Effector memory CD4-positive, alpha-beta T cell (primary cell): ENCODE measurements at regions not wholly inside any gene's neighbourhood (a gene's known extent, or its start where the extent isn't known, plus 50 kb on each side); places are given as distances from the start of the nearest gene placed in this dataset.
"Not testable (repeated sequence)": the region's sequence is repeated elsewhere in the genome, so short reads cannot be mapped to it uniquely, and the experiment has no call there.

ENCODE experiments used
- DNase-seq, 3 donors: peaks; one replicate each; pipeline ENCODE4 v3.0.0-alpha.2; 2020
- H3K27ac ChIP-seq: 2 replicates; pipeline ENCODE4 v1.7.0; 2013; ENCODE audit warnings: mild to moderate bottlenecking, low read length, moderate library complexity; ENCODE audit not compliant: insufficient read depth, poor library complexity, severe bottlenecking
- H3K27me3 ChIP-seq: replicated peaks from 2 replicates; pipeline ENCODE4 v1.7.0; 2013; ENCODE audit warnings: mild to moderate bottlenecking, low read length; ENCODE audit not compliant: insufficient read depth, control insufficient read depth, poor library complexity, severe bottlenecking
- H3K36me3 ChIP-seq: 2 replicates; pipeline ENCODE4 v1.7.0; 2013; ENCODE audit warnings: mild to moderate bottlenecking, low read length, moderate library complexity; ENCODE audit not compliant: control insufficient read depth, insufficient read depth
- H3K4me1 ChIP-seq: 2 replicates; pipeline ENCODE4 v1.7.0; 2013; ENCODE audit warnings: low read length, mild to moderate bottlenecking; ENCODE audit not compliant: control insufficient read depth, insufficient read depth, poor library complexity, severe bottlenecking
- H3K4me3 ChIP-seq: 2 replicates; pipeline ENCODE4 v1.7.0; 2013; ENCODE audit warnings: low read length, low read depth, mild to moderate bottlenecking; ENCODE audit not compliant: insufficient read depth, poor library complexity, severe bottlenecking
- H3K9me3 ChIP-seq: 2 replicates; pipeline ENCODE4 v1.7.0; 2013; ENCODE audit warnings: mild to moderate bottlenecking, low read length, moderate library complexity; ENCODE audit not compliant: control insufficient read depth

- Histone ChIP-seq H3K27me3 (no peaks in the 10 kb centered on the region), H3K27ac (no peak overlapping the region), H3K36me3 (no peaks in the 10 kb centered on the region), H3K9me3 (no peaks in the 10 kb centered on the region), H3K4me3 (no peak overlapping the region), H3K4me1 (no peaks in the 10 kb centered on the region)
- DNase-seq, result peak; percentile 13 to 37 (median 32)
Measured at GRCh38 chr10:30751678-30752331, 122.3 kb upstream of the LYZL2 start.

GRCh38 chr10:30750971-30751677, 121.6 kb upstream of the LYZL2 start:
- H3K4me3 ChIP-seq, result no peak overlapping the region
- H3K27ac ChIP-seq, result no peak overlapping the region
- H3K9me3 ChIP-seq, result no peaks in the 10 kb centered on the region
- no peaks in the 10 kb centered on the region for H3K4me1 ChIP-seq
- no peaks in the 10 kb centered on the region for H3K27me3 ChIP-seq
- no peaks in the 10 kb centered on the region for H3K36me3 ChIP-seq
- DNase-seq, result no peak

GRCh38 chr10:30749385-30749784, 119.8 kb upstream of the LYZL2 start:
- H3K27ac ChIP-seq, result no peak overlapping the region

DNA sequence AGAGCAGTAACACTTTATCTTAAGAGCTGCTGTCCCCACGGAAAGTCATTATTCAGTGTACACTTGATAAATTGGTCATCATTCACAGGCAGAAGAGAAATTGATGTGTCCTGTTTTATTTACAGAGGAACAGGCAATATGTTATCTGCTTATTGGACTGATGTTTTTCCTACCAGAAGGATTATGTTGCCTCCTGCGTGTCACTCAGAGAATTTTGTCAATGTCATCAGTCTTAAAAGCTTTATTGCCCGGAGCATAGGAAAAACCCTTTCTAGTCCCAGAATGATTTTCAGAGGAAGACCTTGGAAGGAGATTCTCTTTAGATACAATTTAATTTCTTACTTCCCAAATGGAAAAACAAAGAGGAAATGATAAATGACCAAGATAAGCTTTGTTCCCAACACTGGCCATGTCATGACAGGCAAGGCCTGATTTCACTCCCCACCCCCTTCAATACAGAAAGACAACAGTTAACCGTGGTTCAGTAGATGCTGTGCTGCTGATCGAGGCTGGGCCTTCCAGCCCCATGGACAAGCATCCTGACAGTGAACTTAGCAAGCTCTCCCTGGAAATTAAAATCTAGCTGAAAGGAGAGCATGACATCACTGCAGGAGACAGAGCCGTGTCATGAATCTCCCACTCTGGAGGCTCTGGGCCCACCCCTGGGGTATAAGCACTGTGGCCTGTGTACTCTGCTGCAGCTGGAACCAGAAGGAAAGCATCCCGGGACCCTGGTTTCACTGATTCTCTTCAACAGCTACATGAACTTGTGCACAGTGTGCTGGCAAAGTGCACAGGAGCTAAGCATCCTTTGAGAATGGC, 118.8 kb upstream of the LYZL2 start:
- DNase-seq, result no peak
- no peaks in the 10 kb centered on the region for H3K9me3 ChIP-seq
- no peak overlapping the region for H3K27ac ChIP-seq
- no peaks in the 10 kb centered on the region for H3K36me3 ChIP-seq
- H3K4me3 ChIP-seq, result no peak overlapping the region
- no peaks in the 10 kb centered on the region for H3K27me3 ChIP-seq
- H3K4me1 ChIP-seq, result no peaks in the 10 kb centered on the region

More at GRCh38 chr10:30749385-30749784, 119.8 kb upstream of the LYZL2 start:
- no peaks in the 10 kb centered on the region for H3K27me3 ChIP-seq
- no peaks in the 10 kb centered on the region for H3K36me3 ChIP-seq
- H3K4me3 ChIP-seq, result no peak overlapping the region
- no peaks in the 10 kb centered on the region for H3K9me3 ChIP-seq
- no peaks in the 10 kb centered on the region for H3K4me1 ChIP-seq
- DNase-seq, result no peak

- H3K27me3 ChIP-seq, result no peaks in the 10 kb centered on the region
- no peaks in the 10 kb centered on the region for H3K36me3 ChIP-seq
- H3K4me3 ChIP-seq, result no peak overlapping the region
- H3K4me1 ChIP-seq, result no peaks in the 10 kb centered on the region
- H3K27ac ChIP-seq, result no peak overlapping the region
- peak; percentile 4 to 9 (median 7) for DNase-seq
- H3K9me3 ChIP-seq, result no peaks in the 10 kb centered on the region
Measured at GRCh38 chr10:30747633-30748032, 118.1 kb upstream of the LYZL2 start.

DNA sequence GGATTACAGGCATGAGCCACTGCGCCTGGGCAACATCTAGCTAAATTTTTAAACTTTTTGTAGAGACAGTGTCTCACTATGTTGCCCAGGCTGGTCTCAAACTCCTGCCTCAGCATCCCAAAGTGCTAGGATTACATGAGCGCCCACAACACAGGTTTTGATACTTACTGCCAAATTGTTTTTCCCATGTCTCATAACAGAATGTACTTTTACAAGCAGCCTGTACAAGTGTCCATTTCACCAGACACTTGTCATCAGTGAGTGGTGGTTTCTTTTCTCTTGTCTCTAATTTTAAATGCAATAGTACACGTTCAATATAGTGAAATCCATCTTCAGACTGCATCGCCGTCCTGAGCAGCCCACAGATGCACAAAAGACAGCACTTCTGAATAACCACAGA, 116.4 kb upstream of the LYZL2 start:
- no peak overlapping the region for H3K4me3 ChIP-seq
- H3K4me1 ChIP-seq, result no peaks in the 10 kb centered on the region

DNA sequence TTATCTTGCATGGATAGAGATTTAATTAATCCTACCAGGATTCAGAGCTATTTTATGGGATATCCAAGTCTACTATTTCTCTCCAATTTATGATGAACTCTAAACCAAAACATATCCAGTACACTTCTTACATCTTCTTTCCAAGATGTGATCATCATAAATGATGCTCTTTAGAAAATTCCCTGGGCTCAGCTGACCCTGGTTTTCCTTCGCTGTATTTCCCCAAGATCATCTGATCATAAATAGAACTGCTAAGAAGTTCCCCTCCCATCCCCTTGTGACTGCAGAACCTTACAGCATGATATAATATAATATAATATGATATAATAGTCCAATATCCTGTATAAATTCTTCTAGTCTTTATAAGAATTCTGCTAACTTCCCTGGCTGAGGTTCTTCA, 114.6 kb upstream of the LYZL2 start:
- DNase-seq, result no peak
- Histone ChIP-seq H3K9me3 (no peaks in the 10 kb centered on the region), H3K4me3 (no peak overlapping the region), H3K36me3 (no peaks in the 10 kb centered on the region), H3K27ac (no peak overlapping the region), H3K4me1 (no peaks in the 10 kb centered on the region), H3K27me3 (no peaks in the 10 kb centered on the region)

More for the DNA sequence above, 116.4 kb upstream of the LYZL2 start:
- Histone ChIP-seq H3K9me3 (no peaks in the 10 kb centered on the region), H3K27ac (no peak overlapping the region), H3K27me3 (no peaks in the 10 kb centered on the region), H3K36me3 (no peaks in the 10 kb centered on the region)
- DNase-seq, result no peak

- Histone ChIP-seq H3K4me1 (no peaks in the 10 kb centered on the region), H3K9me3 (no peaks in the 10 kb centered on the region), H3K4me3 (no peak overlapping the region), H3K27me3 (no peaks in the 10 kb centered on the region), H3K36me3 (no peaks in the 10 kb centered on the region), H3K27ac (no peak overlapping the region)
- no peak for DNase-seq
Measured at GRCh38 chr10:30743586-30743985, 114.0 kb upstream of the LYZL2 start.

GRCh38 chr10:30742471-30742870, 112.9 kb upstream of the LYZL2 start:
- no peak overlapping the region for H3K27ac ChIP-seq
- H3K27me3 ChIP-seq, result no peaks in the 10 kb centered on the region
- H3K36me3 ChIP-seq, result no peaks in the 10 kb centered on the region
- H3K9me3 ChIP-seq, result no peaks in the 10 kb centered on the region
- no peak for DNase-seq
- no peaks in the 10 kb centered on the region for H3K4me1 ChIP-seq
- no peak overlapping the region for H3K4me3 ChIP-seq

GRCh38 chr10:30740774-30741173, 111.2 kb upstream of the LYZL2 start:
- not testable (repeated sequence) for H3K9me3 ChIP-seq, DNase-seq, H3K27me3 ChIP-seq, H3K27ac ChIP-seq, H3K36me3 ChIP-seq, H3K4me1 ChIP-seq, H3K4me3 ChIP-seq
